HL-60 (cell line): ENCODE measurements at regions not wholly inside any gene's neighbourhood (a gene's known extent, or its start where the extent isn't known, plus 50 kb on each side); places are given as distances from the start of the nearest gene placed in this dataset.

Experiments used
- DNase-seq, 2 experiments: peaks; one replicate each; pipeline ENCODE4 v3.0.0-alpha.2; 2010 to 2020; ENCODE audit warnings: low read depth in 1 of 2, low spot score in 1 of 2
- H3K27ac ChIP-seq: fragments of 250-450 bp; sonication (Bioruptor Pico); replicated peaks from 2 replicates; pipeline ENCODE4 v1.5.1; 2020; ENCODE audit warnings: mild to moderate bottlenecking, moderate library complexity
- H3K27me3 ChIP-seq: fragments of 250-450 bp; sonication (Bioruptor Pico); 2 replicates; pipeline ENCODE4 v1.5.1; 2021; ENCODE audit warnings: mild to moderate bottlenecking, moderate library complexity; ENCODE audit not compliant: insufficient read depth, poor library complexity, severe bottlenecking
- H3K4me3 ChIP-seq: replicated peaks from 2 replicates; pipeline ENCODE4 v1.5.1; 2011; ENCODE audit warnings: mild to moderate bottlenecking, control low read depth, low read length; ENCODE audit not compliant: insufficient read depth
- CTCF ChIP-seq: IDR thresholded peaks from one replicate; pipeline ENCODE4 v1.5.1; 2011; ENCODE audit warnings: low read length, control low read depth, inconsistent platforms; ENCODE audit not compliant: insufficient read depth
- GABPA ChIP-seq: IDR thresholded peaks from 2 replicates; pipeline ENCODE4 v1.6.1; 2012; ENCODE audit warnings: low read depth
- POLR2AphosphoS5 ChIP-seq: IDR thresholded peaks from 2 replicates; pipeline ENCODE4 v1.6.1; 2012; ENCODE audit warnings: low read depth
- REST ChIP-seq: IDR thresholded peaks from 2 replicates; pipeline ENCODE4 v1.6.1; 2012; ENCODE audit warnings: low read depth; ENCODE audit not compliant: insufficient replicate concordance
- SPI1 ChIP-seq: IDR thresholded peaks from 2 replicates; pipeline ENCODE4 v1.6.1; 2012; ENCODE audit warnings: low read depth, mild to moderate bottlenecking, borderline replicate concordance

GRCh38 chr3:22349215-22349851 lies 598.3 kb upstream of the ZNF385D start:
- no peak for TF ChIP-seq SPI1
- no peak for TF ChIP-seq GABPA
- no peak for TF ChIP-seq CTCF
- no peak for TF ChIP-seq REST
- no peak for TF ChIP-seq POLR2AphosphoS5
- Histone ChIP-seq H3K27me3 (no peaks in the 10 kb centered on the region), H3K4me3 (no peak overlapping the region), H3K27ac (no peak overlapping the region)
- DNase-seq = no peak

GRCh38 chr3:22351806-22352205 lies 600.8 kb upstream of the ZNF385D start:
- Histone ChIP-seq H3K4me3 (no peak overlapping the region), H3K27ac (no peak overlapping the region), H3K27me3 (no peaks in the 10 kb centered on the region)
- no peak for DNase-seq
- TF ChIP-seq GABPA (no peak), REST (no peak), CTCF (no peak), POLR2AphosphoS5 (no peak), SPI1 (no peak)

- no peak for TF ChIP-seq REST
- no peak for TF ChIP-seq GABPA
- TF ChIP-seq POLR2AphosphoS5 = no peak
- no peak for TF ChIP-seq SPI1
- no peak for TF ChIP-seq CTCF
- no peaks in the 10 kb centered on the region for H3K27me3 ChIP-seq
- no peak overlapping the region for H3K4me3 ChIP-seq
- DNase-seq = no peak
- H3K27ac ChIP-seq = no peak overlapping the region
Observed at GRCh38 chr3:22353126-22353525, 602.1 kb upstream of the ZNF385D start.
